OCI-LY7 (cell line): ENCODE measurements at regions not wholly inside any gene's neighbourhood (a gene's known extent, or its start where the extent isn't known, plus 50 kb on each side); places are given as distances from the start of the nearest gene placed in this dataset.

Source experiments
- BruUV-seq: library from RNA; stranded (reverse); fragments of 400-500 nt; replicated peaks from 2 replicates; lab custom pipeline; 2021; lab: Mats Ljungman, UMichigan
- CTCF ChIA-PET: fragments of 300-600 bp; sonication (Branson Sonifier 250); formaldehyde crosslinking; loops from one replicate; lab custom pipeline; 2022; ENCODE audit warnings: antibody characterized with exemption; ENCODE audit not compliant: unreplicated experiment; lab: Charles Lee
- POLR2A ChIA-PET: fragments of 300-600 bp; sonication (Branson Sonifier 250); formaldehyde crosslinking; loops from one replicate; lab custom pipeline; 2022; ENCODE audit warnings: antibody characterized with exemption; lab: Charles Lee
- DNase-seq: peaks from one replicate; pipeline ENCODE4 v3.0.0-alpha.2; 2015; ENCODE audit warnings: low spot score
- H2AFZ ChIP-seq: fragments of 200-600 bp; sonication (generic), shearing (Covaris generic); 2 replicates; pipeline ENCODE4 v1.6.1; 2014; ENCODE audit warnings: mild to moderate bottlenecking, antibody characterized with exemption, low read length, moderate library complexity
- H3K27ac ChIP-seq: fragments of 200-600 bp; sonication (generic); 2 replicates; pipeline ENCODE4 v1.5.1; 2014; ENCODE audit warnings: mixed run types, low read depth, mild to moderate bottlenecking, moderate library complexity, low read length, inconsistent platforms; ENCODE audit not compliant: poor library complexity, severe bottlenecking
- H3K36me3 ChIP-seq: fragments of 200-600 bp; sonication (generic); 2 replicates; pipeline ENCODE4 v1.6.1; 2014; ENCODE audit warnings: mild to moderate bottlenecking, antibody characterized with exemption, low read length, moderate library complexity, mixed read lengths; ENCODE audit not compliant: insufficient read depth
- H3K4me1 ChIP-seq: fragments of 200-600 bp; sonication (generic); 2 replicates; pipeline ENCODE4 v1.5.1; 2014; ENCODE audit warnings: mild to moderate bottlenecking, low read length; ENCODE audit not compliant: insufficient read depth, poor library complexity, severe bottlenecking
- H3K4me2 ChIP-seq: fragments of 200-600 bp; sonication (generic); 2 replicates; pipeline ENCODE4 v1.6.1; 2014; ENCODE audit warnings: mild to moderate bottlenecking, low read length
- H3K4me3 ChIP-seq: fragments of 200-600 bp; sonication (generic); 2 replicates; pipeline ENCODE4 v1.5.1; 2014; ENCODE audit warnings: mild to moderate bottlenecking, low read depth, low read length; ENCODE audit not compliant: poor library complexity, severe bottlenecking
- H3K79me2 ChIP-seq: fragments of 200-600 bp; sonication (generic); 2 replicates; pipeline ENCODE4 v1.6.1; 2016; ENCODE audit warnings: low read depth, mild to moderate bottlenecking, low read length, moderate library complexity, mixed read lengths; ENCODE audit not compliant: insufficient read depth
- H3K9me2 ChIP-seq: fragments of 200-600 bp; sonication (generic); 2 replicates; pipeline ENCODE4 v1.6.1; 2016; ENCODE audit warnings: mild to moderate bottlenecking, low read length, mixed read lengths; ENCODE audit not compliant: insufficient read depth
- H3K9me3 ChIP-seq: fragments of 200-600 bp; sonication (generic); 2 replicates; pipeline ENCODE4 v1.6.1; 2014; ENCODE audit warnings: mild to moderate bottlenecking, mixed run types, low read length, mixed read lengths
- H4K20me1 ChIP-seq: fragments of 200-600 bp; sonication (generic); 2 replicates; pipeline ENCODE4 v1.6.1; 2014; ENCODE audit warnings: mild to moderate bottlenecking, antibody characterized with exemption, low read length, moderate library complexity, mixed read lengths; ENCODE audit not compliant: insufficient read depth
- EZH2phosphoT487 ChIP-seq: fragments of 200-600 bp; sonication (generic); IDR thresholded peaks from 2 replicates; pipeline ENCODE4 v1.6.1; 2018; ENCODE audit warnings: low read depth, borderline replicate concordance, mild to moderate bottlenecking, mixed run types, antibody characterized with exemption, low read length, moderate library complexity, mixed read lengths
- intact Hi-C: fragments of 100-400 bp; cut with micrococcal nuclease; formaldehyde crosslinking; loops from one replicate; pipeline ENCODE4 v1.10.0; 2022; ENCODE audit not compliant: unreplicated experiment
- TF ChIP-seq, protein P1 (sequence below): fragments of 200-600 bp; sonication (generic); conservative IDR thresholded peaks from 2 replicates; pipeline ENCODE4 v1.5.1; 2014; ENCODE audit warnings: mild to moderate bottlenecking, antibody characterized with exemption, low read length, moderate library complexity, mixed read lengths

DNA sequence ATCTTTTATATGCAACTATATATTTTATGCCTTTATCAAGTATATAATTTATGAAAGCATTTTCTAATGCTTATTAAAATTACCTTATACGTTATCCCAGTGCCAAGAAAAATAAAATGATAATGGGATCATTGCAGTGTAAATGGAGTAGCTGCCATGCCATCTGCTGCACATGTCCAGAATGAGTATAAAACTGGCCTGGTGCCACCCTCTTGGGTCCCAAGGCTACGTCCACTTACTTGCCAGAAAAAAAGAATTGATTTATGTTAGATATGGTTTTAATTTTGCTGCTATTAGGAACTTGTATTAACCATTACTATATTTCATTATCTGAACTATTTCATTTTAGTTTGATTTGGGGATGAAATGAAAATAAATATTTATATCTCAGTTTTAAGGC lies 1127.1 kb upstream of the CNTN5 start:
- ChIA-PET CTCF (no interaction called here), POLR2A (no interaction called here)
- no TSS peak for BruUV-seq
- Histone ChIP-seq H3K36me3 (no peaks in the 10 kb centered on the region), H3K27ac (no peak overlapping the region), H3K9me2 (no peaks in the 10 kb centered on the region), H4K20me1 (no peaks in the 10 kb centered on the region), H3K4me3 (no peak overlapping the region), H3K9me3 (no peaks in the 10 kb centered on the region), H3K4me1 (no peaks in the 10 kb centered on the region), H3K4me2 (no peak overlapping the region), H2AFZ (no peak overlapping the region), H3K79me2 (no peaks in the 10 kb centered on the region)
- intact Hi-C loops: no loop called here
- no peak for TF ChIP-seq EZH2phosphoT487
- TF ChIP-seq, protein P1, sequence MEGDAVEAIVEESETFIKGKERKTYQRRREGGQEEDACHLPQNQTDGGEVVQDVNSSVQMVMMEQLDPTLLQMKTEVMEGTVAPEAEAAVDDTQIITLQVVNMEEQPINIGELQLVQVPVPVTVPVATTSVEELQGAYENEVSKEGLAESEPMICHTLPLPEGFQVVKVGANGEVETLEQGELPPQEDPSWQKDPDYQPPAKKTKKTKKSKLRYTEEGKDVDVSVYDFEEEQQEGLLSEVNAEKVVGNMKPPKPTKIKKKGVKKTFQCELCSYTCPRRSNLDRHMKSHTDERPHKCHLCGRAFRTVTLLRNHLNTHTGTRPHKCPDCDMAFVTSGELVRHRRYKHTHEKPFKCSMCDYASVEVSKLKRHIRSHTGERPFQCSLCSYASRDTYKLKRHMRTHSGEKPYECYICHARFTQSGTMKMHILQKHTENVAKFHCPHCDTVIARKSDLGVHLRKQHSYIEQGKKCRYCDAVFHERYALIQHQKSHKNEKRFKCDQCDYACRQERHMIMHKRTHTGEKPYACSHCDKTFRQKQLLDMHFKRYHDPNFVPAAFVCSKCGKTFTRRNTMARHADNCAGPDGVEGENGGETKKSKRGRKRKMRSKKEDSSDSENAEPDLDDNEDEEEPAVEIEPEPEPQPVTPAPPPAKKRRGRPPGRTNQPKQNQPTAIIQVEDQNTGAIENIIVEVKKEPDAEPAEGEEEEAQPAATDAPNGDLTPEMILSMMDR: no peak
- no peak for DNase-seq

DNA sequence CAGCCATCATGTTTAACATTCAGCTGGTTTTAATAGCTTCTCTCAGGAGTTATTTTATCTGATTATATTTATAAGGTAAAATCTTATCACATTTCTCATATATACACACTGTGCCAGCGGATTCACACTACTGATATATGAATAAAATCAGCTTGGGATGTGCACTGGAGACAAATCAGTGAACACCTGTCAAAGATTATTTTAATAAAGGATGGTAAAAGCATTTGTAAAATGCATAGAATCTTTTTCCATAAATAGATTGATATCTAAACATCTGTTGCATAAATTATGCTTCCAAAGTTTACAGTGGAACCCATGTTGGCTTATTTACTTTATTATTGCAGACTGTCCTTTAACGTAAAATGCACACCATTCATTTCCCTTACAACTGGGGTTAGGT lies 1125.8 kb upstream of the CNTN5 start:
- no peak for DNase-seq
- Histone ChIP-seq H4K20me1 (no peaks in the 10 kb centered on the region), H3K36me3 (no peaks in the 10 kb centered on the region), H2AFZ (no peak overlapping the region), H3K79me2 (no peaks in the 10 kb centered on the region), H3K9me2 (no peaks in the 10 kb centered on the region), H3K4me1 (no peaks in the 10 kb centered on the region), H3K4me2 (no peak overlapping the region), H3K9me3 (no peaks in the 10 kb centered on the region), H3K27ac (no peak overlapping the region), H3K4me3 (no peak overlapping the region)
- BruUV-seq: no TSS peak
- no peak for TF ChIP-seq EZH2phosphoT487
- TF ChIP-seq, protein P1: no peak
- ChIA-PET CTCF (no interaction called here), POLR2A (no interaction called here)
- intact Hi-C loops: no loop called here

DNA sequence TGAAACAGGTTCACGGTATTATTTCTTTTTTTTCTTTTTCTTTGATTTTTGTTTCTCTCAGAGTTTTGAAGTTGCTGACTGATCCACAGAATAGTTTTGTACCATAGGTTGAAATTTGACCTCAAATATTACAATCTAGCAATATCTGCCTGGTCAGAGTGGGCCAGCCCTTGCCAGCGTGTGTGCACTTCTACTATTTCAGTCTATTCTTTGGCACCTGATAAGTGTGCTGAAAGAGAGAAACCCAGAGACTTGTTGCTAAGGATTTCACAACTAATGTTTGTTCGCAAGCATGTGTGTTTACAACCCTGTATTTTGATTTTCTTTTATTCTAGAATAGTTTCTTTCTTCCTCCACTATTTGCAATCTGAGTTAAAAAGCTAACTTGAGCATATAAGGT lies 1125.2 kb upstream of the CNTN5 start:
- Histone ChIP-seq H4K20me1 (no peaks in the 10 kb centered on the region), H3K9me2 (no peaks in the 10 kb centered on the region), H3K79me2 (no peaks in the 10 kb centered on the region), H3K4me1 (no peaks in the 10 kb centered on the region), H2AFZ (no peak overlapping the region), H3K9me3 (no peaks in the 10 kb centered on the region), H3K27ac (no peak overlapping the region), H3K36me3 (no peaks in the 10 kb centered on the region), H3K4me3 (no peak overlapping the region), H3K4me2 (no peak overlapping the region)
- TF ChIP-seq, protein P1: no peak
- no peak for TF ChIP-seq EZH2phosphoT487
- intact Hi-C loops: no loop called here
- no TSS peak for BruUV-seq
- DNase-seq: no peak
- POLR2A ChIA-PET: no interaction called here
- CTCF ChIA-PET: no interaction called here
